ENCODE measurements at regions not wholly inside any gene's neighbourhood (a gene's known extent, or its start where the extent isn't known, plus 50 kb on each side); places are given as distances from the start of the nearest gene placed in this dataset.

GRCh38 chr15:46242935-46243334 is 608.1 kb downstream of the SQOR start:
- Histone ChIP-seq H3K79me1 (ENCODE audit: low read depth, low read length) (no peaks in the 10 kb centered on the region), H2BK15ac (ENCODE audit: low read length) (no peak overlapping the region), H3K56ac (replicated peaks; ENCODE audit: insufficient read length, low read depth, low read length) (no peak overlapping the region), H3K9me3 (ENCODE audit: insufficient read depth in 2 of 2, low read depth in 1 of 2, low read length in 1 of 2) (no peaks in the 10 kb centered on the region; a peak in 1 of 4 replicates), H3K27me3 (replicated peaks in 1 of 4; ENCODE audit: control insufficient read depth in 3 of 4, extremely low read depth in 1 of 4, insufficient read depth in 3 of 4, low read length in 3 of 4) (no peaks in the 10 kb centered on the region), H2BK120ac (replicated peaks; ENCODE audit: low read depth, low read length) (no peak overlapping the region), H2AK5ac (ENCODE audit: low read depth, low read length) (no peak overlapping the region), H3K27ac (ENCODE audit: low read depth, low read length) (no peak overlapping the region), H3K79me2 (ENCODE audit: control insufficient read depth in 1 of 2, insufficient read depth in 2 of 2, low read length in 2 of 2) (no peaks in the 10 kb centered on the region), H3K9ac (replicated peaks in 1 of 4; ENCODE audit: extremely low read depth in 1 of 4, low read depth in 3 of 4, low read length in 3 of 4) (no peak overlapping the region), H2BK12ac (ENCODE audit: low read depth, low read length) (no peak overlapping the region), H2AFZ (ENCODE audit: low read length) (no peak overlapping the region), H2BK20ac (ENCODE audit: low read length) (no peak overlapping the region), H4K91ac (replicated peaks; ENCODE audit: insufficient read length, low read length) (no peak overlapping the region), H3K4me3 (ENCODE audit: extremely low read depth in 1 of 4, insufficient read depth in 2 of 4, low read depth in 3 of 4, low read length in 4 of 4) (no peak overlapping the region), H3K4me2 (ENCODE audit: insufficient read depth in 1 of 2, low read depth in 2 of 2, low read length in 2 of 2) (no peak overlapping the region), H3K23ac (ENCODE audit: insufficient read length) (no peak overlapping the region), H3K4me1 (replicated peaks in 1 of 4; ENCODE audit: control insufficient read depth in 3 of 4, insufficient read depth in 4 of 4, low read length in 3 of 4) (0 out of 7 replicates have a peak, but pooled peaks cover 0 to 2% (median 0%) of the 10 kb centered on the region in 4 experiments), H4K8ac (ENCODE audit: extremely low read depth, insufficient read depth, low read length) (no peak overlapping the region), H3K36me3 (ENCODE audit: control insufficient read depth in 2 of 4, insufficient read depth in 4 of 4, low read length in 3 of 4) (no peaks in the 10 kb centered on the region), H3K4ac (replicated peaks; ENCODE audit: insufficient read length, low read depth, low read length) (no peak overlapping the region), H2BK5ac (ENCODE audit: low read depth, low read length) (no peak overlapping the region), H3K18ac (ENCODE audit: extremely low read depth, low read length) (no peak overlapping the region), H4K20me1 (replicated peaks in 1 of 2; ENCODE audit: control insufficient read depth in 1 of 2, insufficient read depth in 2 of 2, low read length in 2 of 2) (no peaks in the 10 kb centered on the region), H3K23me2 (ENCODE audit: low read depth, low read length) (no peaks in the 10 kb centered on the region; the same call in 1 of the 2 replicates), H3K14ac (ENCODE audit: insufficient read length) (no peak overlapping the region), H4K5ac (ENCODE audit: insufficient read length, low read depth, low read length) (no peak overlapping the region)
- 86% methylated on average over 1 of the region's 1 CpG; no CpG with 5 or more reads in 1 of the 2 experiments for WGBS, 2 experiments (ENCODE audit: extremely low coverage in 1 of 2, insufficient coverage in 1 of 2, insufficient read length in 1 of 2, insufficient replicate concordance in 2 of 2, low coverage in 1 of 2, low lambda C conversion rate in 2 of 2, missing lambda C conversion rate in 1 of 2)
- TF ChIP-seq KDM5A (IDR thresholded peaks at IDR 0.05; ENCODE audit: low read length) (no peak), E2F6 (IDR thresholded peaks at IDR 0.05) (no peak), USF2 (IDR thresholded peaks at IDR 0.05; ENCODE audit: low read length) (no peak)
- FAIRE-seq (no peak), DNase-seq (ENCODE audit: low read depth in 1 of 2, low spot score in 2 of 2) (no peak)
- ChIA-PET CTCF (ENCODE audit: partially characterized antibody) (interaction anchor here (1.3 kb wide), 1 partner anchor 10 kb away, joined by 4 read pairs; no protein-coding TSS in a partner anchor), POLR2A (ENCODE audit: partially characterized antibody) (no interaction called here)

All from H1 (cell line).